ENCODE measurements at regions not wholly inside any gene's neighbourhood (a gene's known extent, or its start where the extent isn't known, plus 50 kb on each side); places are given as distances from the start of the nearest gene placed in this dataset.

DNA sequence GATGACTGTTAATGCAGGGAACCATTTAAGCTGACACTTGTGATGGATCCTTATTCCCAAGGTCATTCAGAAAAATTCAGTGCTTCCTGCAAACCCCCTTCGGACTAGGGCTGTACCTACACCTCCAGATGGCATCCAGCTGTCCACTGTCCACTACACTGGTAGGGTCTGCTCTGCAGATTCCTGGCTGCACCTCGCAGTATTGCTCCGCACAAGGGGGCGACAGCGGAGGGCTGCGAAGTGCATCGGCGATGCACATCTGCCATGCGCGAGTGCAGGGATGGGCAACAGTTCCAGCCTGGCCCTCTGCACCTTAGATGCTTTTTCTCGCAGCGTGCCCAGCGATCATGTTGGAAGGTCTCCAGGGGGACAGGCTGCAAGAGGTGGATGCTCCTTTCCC is 55.5 kb downstream of the KCNA5 start:
- H3K4me1 ChIP-seq (ENCODE audit: control insufficient read depth, insufficient read depth, low read length): no peaks in the 10 kb centered on the region
- POLR2A ChIA-PET: no interaction called here
- CTCF ChIA-PET: no interaction called here
- H3K27ac ChIP-seq (ENCODE audit: extremely low read depth, low read depth, low read length): no peak overlapping the region
- no peaks in the 10 kb centered on the region for H3K36me3 ChIP-seq (ENCODE audit: control insufficient read depth in 2 of 2, insufficient read depth in 1 of 2, low read length in 2 of 2)
- no peak for TF ChIP-seq ZFP41 (tag by site-specific recombination; IDR thresholded peaks at IDR 0.05; ENCODE audit: borderline replicate concordance)
- no peak for TF ChIP-seq KLF8 (tag by site-specific recombination; IDR thresholded peaks at IDR 0.05)
- TF ChIP-seq ZNF155 (tag by site-specific recombination; IDR thresholded peaks at IDR 0.05): no peak
- no peak for TF ChIP-seq ZNF704 (tag by site-specific recombination; IDR thresholded peaks at IDR 0.05)
- no peak for TF ChIP-seq ZNF324 (tag by site-specific recombination; IDR thresholded peaks at IDR 0.05)
- TF ChIP-seq ZNF140 (tag by site-specific recombination; IDR thresholded peaks at IDR 0.05): no peak
- TF ChIP-seq ZNF24 (tag by site-specific recombination; IDR thresholded peaks at IDR 0.05): no peak
- no peak for TF ChIP-seq ZNF670 (tag by site-specific recombination; IDR thresholded peaks at IDR 0.05; ENCODE audit: low read depth)
- no peak for TF ChIP-seq ZNF549 (tag by site-specific recombination; IDR thresholded peaks at IDR 0.05)
- TF ChIP-seq, protein P1, sequence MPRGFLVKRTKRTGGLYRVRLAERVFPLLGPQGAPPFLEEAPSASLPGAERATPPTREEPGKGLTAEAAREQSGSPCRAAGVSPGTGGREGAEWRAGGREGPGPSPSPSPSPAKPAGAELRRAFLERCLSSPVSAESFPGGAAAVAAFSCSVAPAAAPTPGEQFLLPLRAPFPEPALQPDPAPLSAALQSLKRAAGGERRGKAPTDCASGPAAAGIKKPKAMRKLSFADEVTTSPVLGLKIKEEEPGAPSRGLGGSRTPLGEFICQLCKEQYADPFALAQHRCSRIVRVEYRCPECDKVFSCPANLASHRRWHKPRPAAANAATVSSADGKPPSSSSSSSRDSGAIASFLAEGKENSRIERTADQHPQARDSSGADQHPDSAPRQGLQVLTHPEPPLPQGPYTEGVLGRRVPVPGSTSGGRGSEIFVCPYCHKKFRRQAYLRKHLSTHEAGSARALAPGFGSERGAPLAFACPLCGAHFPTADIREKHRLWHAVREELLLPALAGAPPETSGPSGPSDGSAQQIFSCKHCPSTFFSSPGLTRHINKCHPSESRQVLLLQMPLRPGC (tag by site-specific recombination; IDR thresholded peaks at IDR 0.05): no peak
- no peak for TF ChIP-seq ZNF48 (tag by site-specific recombination; IDR thresholded peaks at IDR 0.05)
- TF ChIP-seq YY2 (tag by site-specific recombination; IDR thresholded peaks at IDR 0.05): no peak
- TF ChIP-seq FEZF1 (tag by site-specific recombination; IDR thresholded peaks at IDR 0.05): no peak
- no peak for TF ChIP-seq ZNF792 (tag by site-specific recombination; IDR thresholded peaks at IDR 0.05)
- TF ChIP-seq, protein P2, sequence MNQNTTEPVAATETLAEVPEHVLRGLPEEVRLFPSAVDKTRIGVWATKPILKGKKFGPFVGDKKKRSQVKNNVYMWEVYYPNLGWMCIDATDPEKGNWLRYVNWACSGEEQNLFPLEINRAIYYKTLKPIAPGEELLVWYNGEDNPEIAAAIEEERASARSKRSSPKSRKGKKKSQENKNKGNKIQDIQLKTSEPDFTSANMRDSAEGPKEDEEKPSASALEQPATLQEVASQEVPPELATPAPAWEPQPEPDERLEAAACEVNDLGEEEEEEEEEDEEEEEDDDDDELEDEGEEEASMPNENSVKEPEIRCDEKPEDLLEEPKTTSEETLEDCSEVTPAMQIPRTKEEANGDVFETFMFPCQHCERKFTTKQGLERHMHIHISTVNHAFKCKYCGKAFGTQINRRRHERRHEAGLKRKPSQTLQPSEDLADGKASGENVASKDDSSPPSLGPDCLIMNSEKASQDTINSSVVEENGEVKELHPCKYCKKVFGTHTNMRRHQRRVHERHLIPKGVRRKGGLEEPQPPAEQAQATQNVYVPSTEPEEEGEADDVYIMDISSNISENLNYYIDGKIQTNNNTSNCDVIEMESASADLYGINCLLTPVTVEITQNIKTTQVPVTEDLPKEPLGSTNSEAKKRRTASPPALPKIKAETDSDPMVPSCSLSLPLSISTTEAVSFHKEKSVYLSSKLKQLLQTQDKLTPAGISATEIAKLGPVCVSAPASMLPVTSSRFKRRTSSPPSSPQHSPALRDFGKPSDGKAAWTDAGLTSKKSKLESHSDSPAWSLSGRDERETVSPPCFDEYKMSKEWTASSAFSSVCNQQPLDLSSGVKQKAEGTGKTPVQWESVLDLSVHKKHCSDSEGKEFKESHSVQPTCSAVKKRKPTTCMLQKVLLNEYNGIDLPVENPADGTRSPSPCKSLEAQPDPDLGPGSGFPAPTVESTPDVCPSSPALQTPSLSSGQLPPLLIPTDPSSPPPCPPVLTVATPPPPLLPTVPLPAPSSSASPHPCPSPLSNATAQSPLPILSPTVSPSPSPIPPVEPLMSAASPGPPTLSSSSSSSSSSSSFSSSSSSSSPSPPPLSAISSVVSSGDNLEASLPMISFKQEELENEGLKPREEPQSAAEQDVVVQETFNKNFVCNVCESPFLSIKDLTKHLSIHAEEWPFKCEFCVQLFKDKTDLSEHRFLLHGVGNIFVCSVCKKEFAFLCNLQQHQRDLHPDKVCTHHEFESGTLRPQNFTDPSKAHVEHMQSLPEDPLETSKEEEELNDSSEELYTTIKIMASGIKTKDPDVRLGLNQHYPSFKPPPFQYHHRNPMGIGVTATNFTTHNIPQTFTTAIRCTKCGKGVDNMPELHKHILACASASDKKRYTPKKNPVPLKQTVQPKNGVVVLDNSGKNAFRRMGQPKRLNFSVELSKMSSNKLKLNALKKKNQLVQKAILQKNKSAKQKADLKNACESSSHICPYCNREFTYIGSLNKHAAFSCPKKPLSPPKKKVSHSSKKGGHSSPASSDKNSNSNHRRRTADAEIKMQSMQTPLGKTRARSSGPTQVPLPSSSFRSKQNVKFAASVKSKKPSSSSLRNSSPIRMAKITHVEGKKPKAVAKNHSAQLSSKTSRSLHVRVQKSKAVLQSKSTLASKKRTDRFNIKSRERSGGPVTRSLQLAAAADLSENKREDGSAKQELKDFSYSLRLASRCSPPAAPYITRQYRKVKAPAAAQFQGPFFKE (tag by site-specific recombination; IDR thresholded peaks at IDR 0.05; ENCODE audit: borderline replicate concordance): no peak
- TF ChIP-seq SP7 (tag by site-specific recombination; IDR thresholded peaks at IDR 0.05): no peak
- no peak for TF ChIP-seq ZNF292 (tag by site-specific recombination; IDR thresholded peaks at IDR 0.05; ENCODE audit: borderline replicate concordance, low read depth)
- TF ChIP-seq ZNF350 (tag by site-specific recombination; IDR thresholded peaks at IDR 0.05): no peak
- no peaks in the 10 kb centered on the region for H3K9me3 ChIP-seq (ENCODE audit: control insufficient read depth, insufficient read depth, low read depth, low read length)
- H3K4me3 ChIP-seq (ENCODE audit: low read depth, low read length): no peak overlapping the region

DNA sequence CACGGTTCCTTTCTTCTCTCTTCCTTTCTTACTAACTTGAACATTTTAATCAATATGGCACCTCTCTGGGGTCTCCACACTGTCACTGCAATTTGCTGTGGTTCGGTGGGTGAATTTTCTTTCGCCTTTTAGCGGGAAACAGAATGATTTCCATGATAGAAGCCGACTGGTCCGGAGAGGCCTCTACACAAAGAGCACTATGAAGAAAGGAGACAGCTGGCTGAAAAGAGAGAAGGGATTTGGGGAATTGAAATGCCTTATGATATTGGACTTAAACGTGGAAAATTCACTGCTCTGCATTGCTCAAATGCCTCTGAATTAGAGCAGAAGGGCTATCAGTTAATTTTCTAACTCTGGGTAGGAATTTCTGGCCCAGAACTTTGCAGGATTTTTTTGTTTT is 55.9 kb downstream of the KCNA5 start:
- CTCF ChIA-PET: no interaction called here
- POLR2A ChIA-PET: no interaction called here
- H3K4me3 ChIP-seq (ENCODE audit: low read depth, low read length): no peak overlapping the region

More for the DNA sequence above, 55.9 kb downstream of the KCNA5 start:
- no peaks in the 10 kb centered on the region for H3K9me3 ChIP-seq (ENCODE audit: control insufficient read depth, insufficient read depth, low read depth, low read length)
- H3K4me1 ChIP-seq (ENCODE audit: control insufficient read depth, insufficient read depth, low read length): no peaks in the 10 kb centered on the region
- H3K36me3 ChIP-seq (ENCODE audit: control insufficient read depth in 2 of 2, insufficient read depth in 1 of 2, low read length in 2 of 2): no peaks in the 10 kb centered on the region
- H3K27ac ChIP-seq (ENCODE audit: extremely low read depth, low read depth, low read length): no peak overlapping the region
- TF ChIP-seq BCL6B (tag by site-specific recombination; IDR thresholded peaks at IDR 0.05) (no peak), ZBTB8A (tag by site-specific recombination; IDR thresholded peaks at IDR 0.05) (no peak), BCL11A (tag by site-specific recombination; IDR thresholded peaks at IDR 0.05; ENCODE audit: low read depth) (no peak), ZNF354C (tag by site-specific recombination; IDR thresholded peaks at IDR 0.05; ENCODE audit: borderline replicate concordance, low read depth) (no peak)
